Astrocyte of the cerebellum (primary cell): ENCODE measurements at regions not wholly inside any gene's neighbourhood (a gene's known extent, or its start where the extent isn't known, plus 50 kb on each side); places are given as distances from the start of the nearest gene placed in this dataset.
A peak's percentile ranks its signal among the peaks of the same experiment; 100 is the strongest.

Experiments used
- DNase-seq: peaks from one replicate; pipeline ENCODE4 v3.0.0-alpha.2; 2011; ENCODE audit warnings: low read depth
- H3K4me3 ChIP-seq: 2 replicates; pipeline ENCODE4 v1.5.1; 2011; ENCODE audit warnings: mild to moderate bottlenecking, low read depth, low read length, moderate library complexity
- CTCF ChIP-seq: IDR thresholded peaks from 2 replicates; pipeline ENCODE4 v1.5.1; 2012; ENCODE audit warnings: low read length, low read depth, moderate library complexity, mild to moderate bottlenecking; ENCODE audit errors: missing control alignments
- in situ Hi-C: cut with HindIII; loops from 2 replicates; pipeline ENCODE4 v1.10.0; 2017; ENCODE audit warnings: low sequenced_read_pairs

- no peak overlapping the region for H3K4me3 ChIP-seq
- TF ChIP-seq CTCF: no peak
- DNase-seq: peak; percentile 28
- in situ Hi-C loops: no loop called here
Observed at GRCh38 chr2:151007365-151007764, 254.3 kb downstream of the RBM43 start.

- no peak for TF ChIP-seq CTCF
- H3K4me3 ChIP-seq: no peak overlapping the region
- no peak for DNase-seq
- in situ Hi-C loops: no loop called here
Observed at GRCh38 chr2:151002959-151003600, 258.6 kb downstream of the RBM43 start.

- TF ChIP-seq CTCF: no peak
- no peak for DNase-seq
- H3K4me3 ChIP-seq: no peak overlapping the region
- in situ Hi-C loops: no loop called here
Observed at GRCh38 chr2:150997702-150998440, 263.8 kb downstream of the RBM43 start.

- no peak for DNase-seq
- in situ Hi-C loops: no loop called here
- H3K4me3 ChIP-seq: no peak overlapping the region
- no peak for TF ChIP-seq CTCF
Observed at GRCh38 chr2:150997066-150997465, 264.6 kb downstream of the RBM43 start.

- no peak overlapping the region for H3K4me3 ChIP-seq
- TF ChIP-seq CTCF: no peak
- in situ Hi-C loops: no loop called here
- DNase-seq: no peak
Observed at GRCh38 chr2:150994076-150994475, 267.6 kb downstream of the RBM43 start.

GRCh38 chr2:150989969-150990368 lies 271.7 kb downstream of the RBM43 start:
- in situ Hi-C loops: no loop called here
- no peak for TF ChIP-seq CTCF
- no peak overlapping the region for H3K4me3 ChIP-seq
- no peak for DNase-seq
